GM10248 (cell line): ENCODE measurements at regions not wholly inside any gene's neighbourhood (a gene's known extent, or its start where the extent isn't known, plus 50 kb on each side); places are given as distances from the start of the nearest gene placed in this dataset.

Experiments
- CTCF ChIA-PET: fragments of 300-600 bp; sonication (Branson Sonifier 250); formaldehyde crosslinking; extraction: SDS; loops from one replicate; lab custom pipeline; 2021; ENCODE audit warnings: antibody characterized with exemption; lab: Yijun Ruan, JAX
- POLR2A ChIA-PET: fragments of 350-650 bp; sonication (Branson Sonifier 250); formaldehyde crosslinking; extraction: SDS; loops from one replicate; lab custom pipeline; 2020; ENCODE audit warnings: antibody characterized with exemption; lab: Yijun Ruan, JAX
- DNase-seq: peaks from one replicate; pipeline ENCODE4 v3.0.0; 2012; ENCODE audit errors: extremely low spot score
- TF ChIP-seq, protein P1 (sequence below): IDR thresholded peaks from 2 replicates; pipeline ENCODE4 v1.5.1; 2012; ENCODE audit warnings: mild to moderate bottlenecking, low read depth; ENCODE audit errors: extremely low read depth, missing control alignments, control extremely low read depth

DNA sequence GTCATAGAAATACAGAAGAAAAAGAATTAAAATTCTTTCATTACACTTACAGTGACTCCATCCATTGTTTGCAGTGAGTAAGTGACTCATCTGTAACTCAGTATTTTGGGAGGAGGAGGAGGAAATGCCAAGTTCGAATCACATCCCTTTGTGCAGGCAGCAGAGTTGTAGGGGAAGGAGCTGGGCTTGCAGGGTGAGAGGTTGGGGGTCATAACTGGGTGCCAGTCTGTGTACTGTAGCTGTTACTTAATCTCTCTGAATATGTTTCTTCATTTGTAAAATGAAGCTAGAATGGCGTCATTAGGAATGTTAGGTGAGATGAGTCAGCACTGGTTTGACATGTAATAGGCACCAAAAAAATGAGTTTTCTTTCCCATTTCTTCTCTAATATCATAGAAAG lies 235.7 kb upstream of the ADAMTSL1 start:
- no peak for DNase-seq
- ChIA-PET POLR2A (no interaction called here), CTCF (interaction anchor here (1.1 to 3.8 kb wide), 3 partner anchors 10 to 22 kb away, joined by 3 to 17 read pairs (median 3); no protein-coding TSS in a partner anchor)
- TF ChIP-seq, protein P1, sequence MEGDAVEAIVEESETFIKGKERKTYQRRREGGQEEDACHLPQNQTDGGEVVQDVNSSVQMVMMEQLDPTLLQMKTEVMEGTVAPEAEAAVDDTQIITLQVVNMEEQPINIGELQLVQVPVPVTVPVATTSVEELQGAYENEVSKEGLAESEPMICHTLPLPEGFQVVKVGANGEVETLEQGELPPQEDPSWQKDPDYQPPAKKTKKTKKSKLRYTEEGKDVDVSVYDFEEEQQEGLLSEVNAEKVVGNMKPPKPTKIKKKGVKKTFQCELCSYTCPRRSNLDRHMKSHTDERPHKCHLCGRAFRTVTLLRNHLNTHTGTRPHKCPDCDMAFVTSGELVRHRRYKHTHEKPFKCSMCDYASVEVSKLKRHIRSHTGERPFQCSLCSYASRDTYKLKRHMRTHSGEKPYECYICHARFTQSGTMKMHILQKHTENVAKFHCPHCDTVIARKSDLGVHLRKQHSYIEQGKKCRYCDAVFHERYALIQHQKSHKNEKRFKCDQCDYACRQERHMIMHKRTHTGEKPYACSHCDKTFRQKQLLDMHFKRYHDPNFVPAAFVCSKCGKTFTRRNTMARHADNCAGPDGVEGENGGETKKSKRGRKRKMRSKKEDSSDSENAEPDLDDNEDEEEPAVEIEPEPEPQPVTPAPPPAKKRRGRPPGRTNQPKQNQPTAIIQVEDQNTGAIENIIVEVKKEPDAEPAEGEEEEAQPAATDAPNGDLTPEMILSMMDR = no peak

DNA sequence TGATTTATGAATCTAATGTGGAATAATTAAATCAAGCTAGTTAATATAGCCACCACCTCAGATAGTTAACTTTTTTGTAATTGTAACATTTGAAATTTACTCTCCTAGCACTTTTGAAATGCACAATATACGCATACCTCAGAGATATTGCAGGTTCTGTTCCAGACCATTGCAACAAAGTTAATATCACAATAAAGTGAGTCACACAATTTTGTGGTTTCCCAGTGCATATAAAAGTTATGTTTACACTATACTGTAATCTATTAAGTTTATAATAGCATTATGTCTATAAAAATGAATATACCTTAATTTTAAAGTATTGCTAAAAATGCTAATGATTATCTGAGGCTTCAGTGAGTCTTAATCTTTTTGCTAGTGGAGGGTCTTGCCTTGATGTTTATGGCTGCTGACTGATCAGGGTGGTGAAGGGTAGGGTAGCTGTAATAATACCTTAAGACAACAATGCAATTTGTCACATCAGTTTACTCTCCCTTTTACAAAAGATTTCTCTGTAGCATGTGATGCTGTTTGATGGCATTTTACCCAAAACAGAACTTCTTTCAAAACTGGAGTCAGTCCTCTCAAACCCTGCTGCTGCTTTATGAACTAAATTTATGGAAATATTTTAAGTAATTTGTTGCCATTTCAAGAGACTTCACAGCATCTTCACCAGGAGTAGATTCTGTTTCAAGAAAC lies 235.1 kb upstream of the ADAMTSL1 start:
- DNase-seq = no peak
- CTCF ChIA-PET = interaction anchor here (1.5 to 3.8 kb wide), 2 partner anchors 17 to 22 kb away, joined by 3 to 17 read pairs; no protein-coding TSS in a partner anchor
- POLR2A ChIA-PET = no interaction called here
- TF ChIP-seq, protein P1 = no peak

- DNase-seq = no peak
- CTCF ChIA-PET = interaction anchor here (1.7 kb wide), 1 partner anchor 24 kb away, joined by 5 read pairs; no protein-coding TSS in a partner anchor
- TF ChIP-seq, protein P1 = no peak
- POLR2A ChIA-PET = interaction anchor here (0.5 kb wide), 1 partner anchor 14 kb away, joined by 5 read pairs; no protein-coding TSS in a partner anchor
Observed at GRCh38 chr9:18240213-18240612, 233.7 kb upstream of the ADAMTSL1 start.

- TF ChIP-seq, protein P1 = no peak
- DNase-seq = no peak
- ChIA-PET CTCF (no interaction called here), POLR2A (no interaction called here)
Observed at GRCh38 chr9:18245911-18246310, 228.0 kb upstream of the ADAMTSL1 start.

- POLR2A ChIA-PET = no interaction called here
- CTCF ChIA-PET = no interaction called here
Observed at GRCh38 chr9:18250053-18250452, 223.9 kb upstream of the ADAMTSL1 start.

GRCh38 chr9:18253950-18254349 lies 220.0 kb upstream of the ADAMTSL1 start:
- ChIA-PET CTCF (interaction anchor here (0.8 to 5.9 kb wide), 23 partner anchors 8 to 1203 kb away, joined by 3 to 78 read pairs (median 5); partner anchors contain the start of gene SAXO1), POLR2A (interaction anchor here (0.7 kb wide), 1 partner anchor 13 kb away, joined by 5 read pairs; no protein-coding TSS in a partner anchor)
- no peak for DNase-seq
- TF ChIP-seq, protein P1 = no peak

More at GRCh38 chr9:18250053-18250452, 223.9 kb upstream of the ADAMTSL1 start:
- TF ChIP-seq, protein P1 = no peak
- no peak for DNase-seq
